Activated B cell treated with CpG ODN at 0.5 μM for 24 hours (primary cell): ENCODE measurements at regions not wholly inside any gene's neighbourhood (a gene's known extent, or its start where the extent isn't known, plus 50 kb on each side); places are given as distances from the start of the nearest gene placed in this dataset.

Experiments
- ATAC-seq: fragments of 200-7000 bp; cut with Tn5 transposase; one replicate; pipeline ENCODE4 v1.10.0; 2021; ENCODE audit warnings: low read depth, mild to moderate bottlenecking, moderate library complexity
- CTCF ChIA-PET: fragments of 350-600 bp; sonication (Branson Sonifier 250); formaldehyde crosslinking; loops from one replicate; lab custom pipeline; 2021; ENCODE audit warnings: antibody characterized with exemption; lab: Charles Lee
- POLR2A ChIA-PET: fragments of 350-600 bp; sonication (Branson Sonifier 250); formaldehyde crosslinking; loops from one replicate; lab custom pipeline; 2021; ENCODE audit warnings: antibody characterized with exemption; lab: Charles Lee
- DNase-seq: peaks from one replicate; pipeline ENCODE4 v3.0.0; 2022
- H3K27ac Mint-ChIP-seq: one replicate; pipeline ENCODE4 v1.8.0; 2020; ENCODE audit warnings: mixed read lengths
- H3K27me3 Mint-ChIP-seq: one replicate; pipeline ENCODE4 v1.8.0; 2021; ENCODE audit warnings: mixed read lengths
- H3K36me3 Mint-ChIP-seq: one replicate; pipeline ENCODE4 v1.8.0; 2021; ENCODE audit warnings: low read depth, mixed read lengths
- H3K4me1 Mint-ChIP-seq: one replicate; pipeline ENCODE4 v1.8.0; 2021; ENCODE audit warnings: mixed read lengths
- H3K4me3 Mint-ChIP-seq: one replicate; pipeline ENCODE4 v1.8.0; 2020; ENCODE audit warnings: mild to moderate bottlenecking, mixed read lengths
- H3K9me3 Mint-ChIP-seq: one replicate; pipeline ENCODE4 v1.8.0; 2020; ENCODE audit warnings: mixed read lengths
- CTCF ChIP-seq: fragments of 200-600 bp; IDR thresholded peaks from one replicate; pipeline ENCODE4 v1.8.0; 2022; ENCODE audit warnings: antibody characterized with exemption, mild to moderate bottlenecking
- intact Hi-C: fragments of 100-400 bp; cut with micrococcal nuclease; formaldehyde crosslinking; loops from one replicate; pipeline ENCODE4 v1.15.1; 2024

DNA sequence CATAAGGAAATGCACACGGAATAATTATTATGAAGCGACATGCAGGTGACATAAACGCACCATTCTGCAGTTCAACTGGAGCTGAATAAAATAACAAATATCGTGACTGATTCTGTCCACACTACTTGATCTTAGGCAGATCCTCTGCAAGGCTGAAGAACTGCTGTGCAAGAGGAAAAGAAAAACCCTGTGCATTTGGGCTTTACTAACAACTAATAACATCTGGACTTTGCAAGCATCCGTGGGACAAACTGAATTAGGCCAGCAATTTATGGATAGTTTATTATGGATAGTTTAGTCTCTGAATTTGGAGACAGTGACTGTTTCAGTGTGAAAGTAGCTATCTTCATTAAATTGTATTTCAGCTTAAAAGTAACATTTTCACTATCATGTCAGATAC, 309.4 kb downstream of the SFMBT2 start:
- Mint-ChIP-seq H3K36me3 (no peaks in the 10 kb centered on the region), H3K4me3 (no peak overlapping the region), H3K27me3 (peaks cover 7% of the 10 kb centered on the region), H3K9me3 (no peaks in the 10 kb centered on the region), H3K27ac (no peak overlapping the region), H3K4me1 (no peaks in the 10 kb centered on the region)
- intact Hi-C loops: no loop called here
- CTCF ChIA-PET: interaction anchor here (0.9 kb wide), 1 partner anchor 11 kb away, joined by 3 read pairs; no protein-coding TSS in a partner anchor
- no peak for TF ChIP-seq CTCF
- POLR2A ChIA-PET: no interaction called here
- DNase-seq (no peak), ATAC-seq (no peak)

DNA sequence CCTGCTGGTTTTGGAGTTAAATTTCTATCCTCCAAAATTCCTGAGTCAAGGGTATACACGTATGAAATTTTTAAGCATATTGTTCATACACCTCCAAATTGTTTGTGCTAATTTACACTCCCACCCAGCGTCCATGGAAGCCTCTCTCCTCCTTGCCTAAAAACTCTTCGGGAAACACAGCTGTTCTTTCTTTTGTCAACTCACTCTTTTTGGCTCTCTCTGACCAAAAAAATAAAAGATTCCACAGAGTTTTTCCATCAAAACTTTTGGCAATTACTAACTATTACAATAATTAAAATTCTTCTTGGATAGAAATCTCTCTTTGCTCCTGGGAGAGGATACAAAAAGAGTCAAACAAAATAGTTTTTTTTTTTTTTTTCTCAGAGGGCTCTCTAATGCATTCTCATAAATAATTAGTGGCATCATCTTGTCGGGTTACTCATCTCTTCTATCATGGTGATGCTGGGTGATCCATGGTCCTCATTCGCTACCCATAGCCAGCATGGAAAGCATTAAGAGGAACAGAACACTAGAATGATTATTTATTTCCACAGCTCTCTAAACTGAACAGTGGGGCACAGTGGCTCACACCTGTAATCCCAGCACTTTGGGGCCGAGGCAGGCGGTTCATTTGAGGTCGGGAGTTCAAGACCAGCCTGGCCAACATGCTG, 310.7 kb downstream of the SFMBT2 start:
- Mint-ChIP-seq H3K36me3 (no peaks in the 10 kb centered on the region), H3K27me3 (peaks cover 7% of the 10 kb centered on the region), H3K27ac (no peak overlapping the region), H3K4me3 (no peak overlapping the region), H3K9me3 (no peaks in the 10 kb centered on the region), H3K4me1 (no peaks in the 10 kb centered on the region)
- POLR2A ChIA-PET: no interaction called here
- DNase-seq (no peak), ATAC-seq (no peak)
- CTCF ChIA-PET: interaction anchor here (0.6 kb wide), 1 partner anchor 21 kb away, joined by 3 read pairs; no protein-coding TSS in a partner anchor
- no peak for TF ChIP-seq CTCF
- intact Hi-C loops: no loop called here

- Mint-ChIP-seq H3K27me3 (peaks cover 2% of the 10 kb centered on the region), H3K9me3 (no peaks in the 10 kb centered on the region), H3K27ac (no peak overlapping the region), H3K4me3 (no peak overlapping the region), H3K36me3 (no peaks in the 10 kb centered on the region), H3K4me1 (no peaks in the 10 kb centered on the region)
- ChIA-PET CTCF (no interaction called here), POLR2A (no interaction called here)
- intact Hi-C loops: no loop called here
- ATAC-seq (no peak), DNase-seq (no peak)
- TF ChIP-seq CTCF: no peak
Measured at GRCh38 chr10:7098160-7098762, 312.6 kb downstream of the SFMBT2 start.

DNA sequence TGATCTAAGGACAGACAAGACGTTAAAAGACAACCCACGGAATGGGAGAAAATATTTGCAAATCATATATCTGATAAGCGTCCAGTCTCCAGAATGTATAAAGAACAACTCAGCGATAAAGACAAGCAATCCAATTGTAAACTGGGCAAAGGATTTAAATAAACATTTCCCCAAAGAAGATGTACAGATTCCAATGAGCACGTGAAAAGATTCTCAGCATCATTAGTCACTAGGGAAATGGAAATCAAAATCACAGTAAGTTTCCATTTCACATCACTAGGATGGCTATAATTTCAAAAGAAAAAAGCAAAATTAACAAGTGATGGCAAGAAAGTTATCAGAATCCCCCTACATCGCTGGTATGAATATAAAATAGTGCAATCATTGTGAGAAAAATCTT, 316.1 kb downstream of the SFMBT2 start:
- no peak overlapping the region for H3K4me3 Mint-ChIP-seq
- no peaks in the 10 kb centered on the region for H3K36me3 Mint-ChIP-seq
- H3K4me1 Mint-ChIP-seq: no peaks in the 10 kb centered on the region
- ATAC-seq (no peak), DNase-seq (no peak)
- ChIA-PET POLR2A (no interaction called here), CTCF (no interaction called here)
- no peaks in the 10 kb centered on the region for H3K9me3 Mint-ChIP-seq
- peaks cover 2% of the 10 kb centered on the region for H3K27me3 Mint-ChIP-seq
- H3K27ac Mint-ChIP-seq: no peak overlapping the region
- no peak for TF ChIP-seq CTCF
- intact Hi-C loops: no loop called here

DNA sequence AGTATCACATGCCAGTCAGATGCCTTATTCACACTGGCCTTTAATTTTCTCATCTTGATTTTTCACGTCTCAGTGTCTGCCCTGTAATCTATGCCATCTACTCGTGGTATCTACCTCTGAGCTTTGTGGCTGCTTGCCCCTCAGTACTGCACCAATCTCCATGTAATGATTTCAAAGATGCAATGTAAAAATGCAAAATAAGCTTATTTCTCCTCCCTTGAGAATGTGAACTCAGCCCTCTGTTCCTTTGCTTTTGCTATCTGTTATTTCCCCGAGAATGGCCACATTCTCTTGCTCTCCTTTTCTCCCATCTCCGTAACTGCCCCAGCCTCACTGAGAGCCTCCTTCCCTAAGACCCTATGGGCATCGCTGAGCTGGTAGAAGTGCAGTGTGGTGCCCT, 317.5 kb downstream of the SFMBT2 start:
- H3K4me3 Mint-ChIP-seq: no peak overlapping the region
- DNase-seq: no peak
- no peak for TF ChIP-seq CTCF
- intact Hi-C loops: no loop called here
- no peak overlapping the region for H3K27ac Mint-ChIP-seq
- POLR2A ChIA-PET: no interaction called here
- no peaks in the 10 kb centered on the region for H3K36me3 Mint-ChIP-seq
- ATAC-seq: no peak
- peaks cover 2% of the 10 kb centered on the region for H3K27me3 Mint-ChIP-seq
- CTCF ChIA-PET: no interaction called here
- no peaks in the 10 kb centered on the region for H3K4me1 Mint-ChIP-seq
- H3K9me3 Mint-ChIP-seq: no peaks in the 10 kb centered on the region
